NCI-H187 (cell line): ENCODE measurements at regions not wholly inside any gene's neighbourhood (a gene's known extent, or its start where the extent isn't known, plus 50 kb on each side); places are given as distances from the start of the nearest gene placed in this dataset.

Experiments
- DNase-seq, 2 experiments: peaks; one replicate each; lab custom pipeline; 2025; lab: John Stamatoyannopoulos, UW

DNA sequence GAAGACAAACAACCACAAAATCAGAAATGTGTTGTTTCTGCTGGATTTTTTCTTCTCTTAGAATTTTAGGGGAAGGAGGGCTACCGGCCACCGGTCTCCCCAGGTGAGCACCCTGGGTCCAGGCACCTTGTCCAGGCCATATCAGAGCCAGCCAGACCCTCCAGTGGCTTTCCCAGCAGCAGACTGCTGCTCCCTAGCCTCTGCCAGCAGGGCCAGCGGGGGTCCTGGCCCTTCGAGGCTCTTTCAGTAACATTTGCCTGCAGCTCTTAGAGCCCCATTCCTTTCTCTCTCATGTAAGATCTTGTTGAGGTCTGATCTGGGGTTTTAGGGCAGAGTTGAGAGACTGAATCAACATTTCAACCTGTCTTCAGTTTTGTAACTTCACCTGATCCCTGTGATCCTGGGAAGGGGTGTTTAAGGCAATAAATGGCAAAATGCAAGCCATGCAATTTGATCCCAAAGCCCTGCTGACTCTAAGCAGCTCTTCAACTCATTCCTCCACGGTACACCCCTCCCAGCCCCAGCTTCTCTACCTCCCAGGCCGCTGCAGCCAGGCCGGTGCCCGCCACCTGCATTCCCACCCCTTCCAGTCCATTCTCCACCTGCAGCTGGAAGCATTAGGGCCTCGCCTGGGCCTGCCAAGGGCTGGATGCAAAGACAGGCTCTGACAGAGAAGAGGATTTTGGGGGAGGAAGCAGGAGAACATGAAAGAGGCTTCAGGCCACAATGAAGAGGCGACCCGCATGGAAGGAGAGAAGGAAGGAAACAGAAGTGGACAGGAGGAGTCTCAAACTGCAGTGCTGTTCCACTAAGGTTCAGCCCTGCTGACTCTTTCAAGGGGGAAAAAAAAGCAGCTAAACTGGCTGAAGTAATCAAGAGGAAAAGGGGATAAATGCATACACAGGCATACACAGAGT lies 113.0 kb upstream of the FGF3 start:
- no peak for DNase-seq

GRCh38 chr11:69934861-69935494 lies 115.8 kb upstream of the FGF3 start:
- no peak for DNase-seq

- no peak for DNase-seq
These were observed 116.8 kb upstream of the FGF3 start for GRCh38 chr11:69935941-69936505.

- DNase-seq, result no peak
These were observed 117.6 kb upstream of the FGF3 start for GRCh38 chr11:69936771-69937170.

- DNase-seq, result no peak
These were observed 119.0 kb upstream of the FGF3 start for GRCh38 chr11:69938206-69938605.

DNA sequence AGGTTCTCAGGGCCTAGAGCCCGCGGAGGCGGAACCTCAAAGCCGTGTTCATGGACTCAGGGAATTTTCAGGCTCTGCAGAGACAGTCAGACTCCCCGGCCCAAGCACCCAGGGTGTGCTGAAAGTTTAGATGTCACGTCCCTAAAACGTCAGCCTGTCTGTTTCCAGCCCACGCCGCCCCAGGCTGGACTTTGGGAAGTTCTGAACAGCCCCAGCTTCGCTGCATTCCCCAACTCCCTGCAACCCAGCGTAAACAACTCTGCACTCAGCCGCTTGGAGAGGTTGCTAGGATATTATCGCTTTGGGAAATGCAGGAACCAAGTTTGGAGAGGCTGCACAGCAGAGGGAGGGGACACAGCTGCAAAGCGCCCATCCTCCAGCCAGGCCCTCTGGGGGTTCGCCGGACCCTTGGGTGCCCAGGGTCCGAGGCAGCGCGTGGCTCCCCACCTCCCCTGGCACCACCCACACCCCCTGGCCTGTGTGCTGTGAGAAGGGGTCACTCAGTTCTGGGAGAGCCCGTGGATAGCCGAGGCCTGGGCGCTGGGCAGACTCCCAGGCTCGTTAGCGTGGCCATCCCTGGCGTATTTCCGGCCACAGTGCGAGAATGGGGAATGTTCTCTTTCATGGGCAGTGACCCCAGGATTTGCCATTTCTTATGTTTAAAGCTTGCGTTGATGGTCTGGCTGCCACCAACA lies 120.5 kb upstream of the FGF3 start:
- no peak for DNase-seq

DNA sequence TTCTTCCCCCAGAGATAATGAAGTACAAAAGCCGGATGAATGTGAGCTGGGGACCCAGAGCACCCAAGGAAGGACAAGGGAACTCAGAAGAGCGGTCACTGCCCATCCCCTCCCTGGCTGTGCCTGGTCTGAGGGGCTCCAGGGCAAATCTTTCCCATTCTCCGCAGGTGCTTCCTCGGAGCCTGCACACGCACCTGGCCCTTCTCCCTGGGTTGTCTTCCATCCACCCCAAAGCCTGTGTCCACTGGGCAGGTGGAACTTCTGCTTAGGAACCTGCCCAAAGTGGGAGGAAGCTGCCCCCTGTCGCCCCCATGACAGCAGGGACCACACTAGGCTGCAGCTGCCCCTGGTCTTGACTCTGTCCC lies 121.0 kb upstream of the FGF3 start:
- no peak for DNase-seq

GRCh38 chr11:69941546-69942332 lies 122.5 kb upstream of the FGF3 start:
- no peak for DNase-seq

- no peak for DNase-seq
These were observed 123.2 kb upstream of the FGF3 start for GRCh38 chr11:69942333-69942820.

- no peak for DNase-seq
These were observed 123.8 kb upstream of the FGF3 start for GRCh38 chr11:69943066-69943465.

DNA sequence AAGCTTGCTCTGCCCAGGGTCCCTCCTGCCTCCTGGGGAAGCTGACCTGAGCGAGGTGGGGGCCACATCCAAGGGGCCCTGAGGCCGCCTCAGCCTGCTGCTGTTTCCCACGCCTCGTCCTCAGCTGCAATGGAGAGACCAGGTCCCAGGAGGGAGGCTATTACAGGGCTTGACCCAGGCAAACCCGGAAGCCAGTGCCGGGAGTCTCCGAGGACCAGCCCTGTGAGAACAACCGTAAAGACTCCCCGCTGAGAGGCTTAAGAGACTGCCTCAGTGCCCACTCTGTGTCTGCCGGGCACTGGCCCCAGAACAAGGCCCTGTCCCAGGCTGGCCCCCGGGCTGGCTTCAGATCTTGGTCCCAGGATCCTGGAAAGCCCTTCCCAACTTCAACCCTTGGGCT lies 124.3 kb upstream of the FGF3 start:
- DNase-seq, result no peak

- no peak for DNase-seq
These were observed 125.1 kb upstream of the FGF3 start for GRCh38 chr11:69944146-69944795.

GRCh38 chr11:69945157-69945556 lies 125.9 kb upstream of the FGF3 start:
- DNase-seq, result no peak

DNA sequence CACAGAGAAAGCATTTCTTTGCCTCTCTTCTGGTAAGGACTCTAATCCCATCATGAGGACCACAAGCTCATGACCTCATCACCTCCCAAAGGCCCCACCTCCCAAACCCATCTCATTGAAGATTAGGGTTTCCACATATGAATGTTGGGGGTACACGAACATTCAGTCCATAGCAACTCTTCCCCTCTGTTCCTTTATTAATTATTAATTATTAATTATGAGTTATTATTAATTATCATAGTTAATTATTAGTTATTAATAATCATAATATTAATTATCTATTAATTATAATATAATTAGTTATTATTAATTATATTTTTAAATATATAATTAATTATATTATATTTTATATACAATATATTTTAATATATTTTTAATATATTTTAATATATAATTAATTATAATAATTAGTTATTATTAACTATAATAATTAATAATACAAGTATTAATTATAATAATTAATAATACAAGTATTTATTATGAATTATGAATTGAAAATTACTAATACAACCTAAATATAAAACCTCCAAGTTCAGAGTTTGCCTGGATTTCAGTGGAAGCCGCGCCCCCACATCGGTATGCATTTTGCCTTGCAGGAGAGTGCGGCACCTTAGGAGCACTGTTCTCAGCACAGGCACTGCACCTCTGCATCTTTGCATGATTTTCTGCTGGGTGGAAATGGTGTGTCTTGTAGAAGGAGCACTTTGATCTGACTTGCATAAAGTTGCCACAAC lies 128.0 kb upstream of the FGF3 start:
- no peak for DNase-seq

GRCh38 chr11:69947793-69948255 lies 128.6 kb upstream of the FGF3 start:
- no peak for DNase-seq

GRCh38 chr11:69948256-69949141 lies 129.3 kb upstream of the FGF3 start:
- no peak for DNase-seq

DNA sequence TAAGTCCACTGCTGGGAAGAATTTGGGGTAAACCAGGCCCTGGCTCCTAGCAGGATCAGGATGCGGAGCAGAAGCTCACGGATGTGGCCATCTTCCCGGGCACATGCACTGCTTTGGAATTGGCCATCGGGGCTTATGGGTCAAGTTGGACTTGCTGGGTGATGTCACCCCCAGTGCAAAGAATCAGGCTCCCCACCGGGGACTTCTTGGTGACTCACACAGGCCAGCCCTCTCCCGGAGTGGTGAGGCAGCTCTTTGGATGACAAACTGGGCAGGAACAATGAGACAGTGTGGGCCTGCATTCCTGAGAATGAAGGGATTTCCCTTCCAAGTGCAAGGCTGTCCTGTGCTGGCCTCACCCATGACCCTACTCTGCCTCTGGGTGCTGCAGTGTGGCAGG lies 128.8 kb upstream of the ANO1 start:
- DNase-seq, result no peak

- DNase-seq, result no peak
These were observed 128.0 kb upstream of the ANO1 start for GRCh38 chr11:69950120-69950519.

DNA sequence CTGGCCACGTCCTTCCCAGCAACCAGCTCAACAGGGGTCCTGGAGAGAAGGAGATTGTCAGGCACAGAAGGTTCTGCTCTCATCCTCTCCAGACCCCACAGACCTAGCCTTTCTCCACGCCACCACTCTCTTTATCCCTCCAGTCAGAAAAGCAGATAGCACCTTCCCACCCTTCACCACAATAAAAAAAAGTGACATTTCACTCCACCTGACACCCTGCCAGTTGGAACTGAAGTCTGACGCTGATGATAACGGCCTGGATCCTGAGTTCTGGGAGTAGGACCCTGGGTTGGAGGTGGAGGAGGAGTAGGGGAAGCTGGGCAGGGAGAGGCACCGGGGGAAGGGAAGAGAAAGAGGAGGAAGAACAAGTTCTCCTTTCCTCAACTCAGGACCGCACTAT lies 127.5 kb upstream of the ANO1 start:
- DNase-seq, result no peak
